GM23338 (cell line): ENCODE measurements at regions not wholly inside any gene's neighbourhood (a gene's known extent, or its start where the extent isn't known, plus 50 kb on each side); places are given as distances from the start of the nearest gene placed in this dataset.

Experiments
- ATAC-seq: fragments of 200-7000 bp; cut with Tn5 transposase; 3 replicates; pipeline ENCODE4 v1.9.1; 2020
- DNase-seq: peaks from one replicate; pipeline ENCODE4 v3.0.0-alpha.2; 2015; ENCODE audit warnings: low spot score
- H2AFZ ChIP-seq: fragments of 200-600 bp; sonication (generic); 2 replicates; pipeline ENCODE4 v1.8.0; 2016; ENCODE audit warnings: antibody characterized with exemption, mild to moderate bottlenecking, moderate library complexity
- H3F3A ChIP-seq: fragments of 200-600 bp; sonication (generic); replicated peaks from 2 replicates; pipeline ENCODE4 v1.8.0; 2017; ENCODE audit warnings: antibody characterized with exemption, mixed run types, low read depth
- H3K27ac ChIP-seq: fragments of 200-600 bp; sonication (generic); 2 replicates; pipeline ENCODE4 v1.6.1; 2016; ENCODE audit warnings: low read depth
- H3K27me3 ChIP-seq: fragments of 200-600 bp; sonication (generic); 2 replicates; pipeline ENCODE4 v1.8.0; 2016; ENCODE audit warnings: mild to moderate bottlenecking, mixed run types, moderate library complexity; ENCODE audit not compliant: insufficient read depth
- H3K36me3 ChIP-seq: fragments of 200-600 bp; sonication (generic); 2 replicates; pipeline ENCODE4 v1.8.0; 2016; ENCODE audit warnings: mild to moderate bottlenecking; ENCODE audit not compliant: insufficient read depth
- H3K4me1 ChIP-seq: fragments of 200-600 bp; sonication (generic); 2 replicates; pipeline ENCODE4 v1.8.0; 2016; ENCODE audit warnings: mild to moderate bottlenecking, moderate library complexity; ENCODE audit not compliant: insufficient read depth
- H3K4me2 ChIP-seq: fragments of 200-600 bp; sonication (generic); 2 replicates; pipeline ENCODE4 v1.7.1; 2017; ENCODE audit warnings: mixed run types
- H3K4me3 ChIP-seq: fragments of 200-600 bp; sonication (generic); 2 replicates; pipeline ENCODE4 v1.6.1; 2016; ENCODE audit warnings: mixed run types
- H3K79me2 ChIP-seq: fragments of 200-600 bp; sonication (generic); replicated peaks from 2 replicates; pipeline ENCODE4 v1.8.0; 2017; ENCODE audit warnings: mild to moderate bottlenecking; ENCODE audit not compliant: insufficient read depth
- H3K9me2 ChIP-seq: fragments of 200-600 bp; sonication (generic); 2 replicates; pipeline ENCODE4 v1.8.0; 2017; ENCODE audit not compliant: insufficient read depth
- H4K20me1 ChIP-seq: fragments of 200-600 bp; sonication (generic); replicated peaks from 2 replicates; pipeline ENCODE4 v1.8.0; 2017; ENCODE audit warnings: mild to moderate bottlenecking; ENCODE audit not compliant: insufficient read depth
- H3K27ac Mint-ChIP-seq: 2 replicates; pipeline ENCODE4 v1.8.0; 2020; ENCODE audit warnings: inconsistent platforms, mild to moderate bottlenecking, moderate library complexity, mixed read lengths
- H3K27me3 Mint-ChIP-seq: 3 replicates; pipeline ENCODE4 v1.8.0; 2022; ENCODE audit warnings: low read depth, mild to moderate bottlenecking, moderate library complexity, mixed read lengths, inconsistent platforms; ENCODE audit not compliant: insufficient read depth, poor library complexity
- H3K36me3 Mint-ChIP-seq: 3 replicates; pipeline ENCODE4 v1.8.0; 2021; ENCODE audit warnings: low read depth, mild to moderate bottlenecking, inconsistent platforms, moderate library complexity, mixed read lengths
- H3K4me1 Mint-ChIP-seq: 3 replicates; pipeline ENCODE4 v1.8.0; 2020; ENCODE audit warnings: mild to moderate bottlenecking, inconsistent platforms, mixed read lengths
- H3K4me3 Mint-ChIP-seq: 3 replicates; pipeline ENCODE4 v1.8.0; 2021; ENCODE audit warnings: moderate library complexity, mild to moderate bottlenecking, inconsistent platforms, mixed read lengths
- H3K9me3 Mint-ChIP-seq: 3 replicates; pipeline ENCODE4 v1.8.0; 2020; ENCODE audit warnings: moderate library complexity, mild to moderate bottlenecking, inconsistent platforms, mixed read lengths
- CREB1 ChIP-seq: fragments of 250-450 bp; sonication (Bioruptor Pico); IDR thresholded peaks from 2 replicates; pipeline ENCODE4 v1.5.0; 2020; ENCODE audit warnings: low read depth, mild to moderate bottlenecking, moderate library complexity
- CTCF ChIP-seq, 2 experiments: fragments of 200-600 bp in 1 of 2; sonication (generic) in 1 of 2; conservative IDR thresholded peaks; 2 replicates each; pipeline versions ENCODE4 v1.5.1 to v1.6.1; 2016 to 2017; ENCODE audit warnings: antibody characterized with exemption in 2 of 2, low read depth in 2 of 2, mild to moderate bottlenecking in 2 of 2, moderate library complexity in 1 of 2
- ETS1 ChIP-seq: IDR thresholded peaks from 2 replicates; pipeline ENCODE4 v1.6.1; 2016; ENCODE audit warnings: antibody characterized with exemption
- EZH2 ChIP-seq: fragments of 200-600 bp; sonication (generic); IDR thresholded peaks from one replicate; pipeline ENCODE4 v1.8.0; 2017; ENCODE audit warnings: antibody characterized with exemption, mild to moderate bottlenecking, low read depth; ENCODE audit not compliant: unreplicated experiment
- EZH2phosphoT487 ChIP-seq: fragments of 200-600 bp; sonication (generic); IDR thresholded peaks from one replicate; pipeline ENCODE4 v1.8.1; 2018; ENCODE audit warnings: antibody characterized with exemption; ENCODE audit not compliant: unreplicated experiment
- POLR2AphosphoS5 ChIP-seq: IDR thresholded peaks from 2 replicates; pipeline ENCODE4 v1.6.1; 2016; ENCODE audit warnings: antibody characterized with exemption, low read depth
- REST ChIP-seq: IDR thresholded peaks from one replicate; pipeline ENCODE4 v1.6.1; 2018; ENCODE audit warnings: antibody characterized with exemption; ENCODE audit not compliant: unreplicated experiment
- ZNF114 ChIP-seq: fragments of 250-450 bp; sonication (Bioruptor Pico); IDR thresholded peaks from 2 replicates; pipeline ENCODE4 v1.5.0; 2020; ENCODE audit warnings: mild to moderate bottlenecking, moderate library complexity

- TF ChIP-seq REST: no peak
- TF ChIP-seq EZH2phosphoT487: no peak
- no peak for TF ChIP-seq POLR2AphosphoS5
- TF ChIP-seq ETS1: no peak
Observed at GRCh38 chr4:121242188-121242750, 78.1 kb upstream of the TNIP3 start (continued).

GRCh38 chr4:121239951-121240350 lies 75.8 kb upstream of the TNIP3 start:
- Histone ChIP-seq H3K27me3 (no peaks in the 10 kb centered on the region), H3K4me1 (no peaks in the 10 kb centered on the region), H4K20me1 (no peaks in the 10 kb centered on the region), H2AFZ (no peak overlapping the region), H3F3A (no peaks in the 10 kb centered on the region), H3K9me2 (0 out of 2 replicates have a peak, but pooled peaks cover 9% of the 10 kb centered on the region), H3K79me2 (no peaks in the 10 kb centered on the region), H3K4me2 (no peak overlapping the region), H3K36me3 (no peaks in the 10 kb centered on the region), H3K27ac (no peak overlapping the region), H3K4me3 (no peak overlapping the region)
- Mint-ChIP-seq H3K4me1 (peaks cover 4% of the 10 kb centered on the region; the same call in 2 of the 3 replicates), H3K27ac (no peak overlapping the region), H3K36me3 (0 out of 3 replicates have a peak, but pooled peaks cover 3% of the 10 kb centered on the region), H3K9me3 (peaks cover 6% of the 10 kb centered on the region), H3K4me3 (no peak overlapping the region), H3K27me3 (no peaks in the 10 kb centered on the region)
- no peak for DNase-seq
- ATAC-seq: no peak
- TF ChIP-seq EZH2 (no peak), CREB1 (no peak), POLR2AphosphoS5 (no peak), REST (no peak), ETS1 (no peak), ZNF114 (CRISPR knock-in tag) (no peak), CTCF (conservative IDR thresholded peaks at IDR 0.05; ENCODE audit: low read depth in 2 of 2) (no peak)
